ENCODE measurements at regions not wholly inside any gene's neighbourhood (a gene's known extent, or its start where the extent isn't known, plus 50 kb on each side); places are given as distances from the start of the nearest gene placed in this dataset.

GRCh38 chr2:177029901-177030300 is 182.7 kb upstream of the HNRNPA3 start:
- Mint-ChIP-seq H3K27ac (ENCODE audit: unreplicated experiment) (no peak overlapping the region), H3K4me1 (ENCODE audit: low read depth, unreplicated experiment) (no peaks in the 10 kb centered on the region), H3K36me3 (ENCODE audit: insufficient read depth, unreplicated experiment) (no peaks in the 10 kb centered on the region), H3K9me3 (ENCODE audit: unreplicated experiment) (no peaks in the 10 kb centered on the region), H3K27me3 (ENCODE audit: insufficient read depth, unreplicated experiment) (peaks cover 20% of the 10 kb centered on the region), H3K4me3 (ENCODE audit: unreplicated experiment) (no peak overlapping the region)
- intact Hi-C loops (cut with micrococcal nuclease; ENCODE audit: unreplicated experiment), result loop anchor here (1.0 kb wide), 1 partner anchor 117 kb away; no protein-coding TSS in a partner anchor
- no peaks in the 10 kb centered on the region for H3K36me3 ChIP-seq (ENCODE audit: control insufficient read depth, insufficient read depth, low read length)
- 0 out of 2 replicates have a peak, but pooled peaks cover 1% of the 10 kb centered on the region for H3K27me3 ChIP-seq (replicated peaks; ENCODE audit: control insufficient read depth, insufficient read depth, low read length)
- no TSS peak for BruUV-seq (replicated peaks)
- no peak for TF ChIP-seq CTCF (IDR thresholded peaks at IDR 0.05; ENCODE audit: insufficient read depth in 1 of 2, low read depth in 1 of 2, low read length in 1 of 2, severe bottlenecking in 1 of 2, unreplicated experiment in 1 of 2)
- POLR2A ChIA-PET, result no interaction called here
- CTCF ChIA-PET, result no interaction called here
- DNase-seq, result no peak
- H3K4me1 ChIP-seq, result no peaks in the 10 kb centered on the region
- H3K4me3 ChIP-seq (ENCODE audit: low read depth, low read length), result no peak overlapping the region
- no peaks in the 10 kb centered on the region for H3K9me3 ChIP-seq

GRCh38 chr2:177030451-177031105 is 182.0 kb upstream of the HNRNPA3 start:
- Mint-ChIP-seq H3K27me3 (ENCODE audit: insufficient read depth, unreplicated experiment) (peaks cover 20% of the 10 kb centered on the region), H3K4me1 (ENCODE audit: low read depth, unreplicated experiment) (no peaks in the 10 kb centered on the region), H3K36me3 (ENCODE audit: insufficient read depth, unreplicated experiment) (no peaks in the 10 kb centered on the region), H3K4me3 (ENCODE audit: unreplicated experiment) (no peak overlapping the region), H3K9me3 (ENCODE audit: unreplicated experiment) (no peaks in the 10 kb centered on the region), H3K27ac (ENCODE audit: unreplicated experiment) (no peak overlapping the region)
- Histone ChIP-seq H3K9me3 (no peaks in the 10 kb centered on the region), H3K36me3 (ENCODE audit: control insufficient read depth, insufficient read depth, low read length) (no peaks in the 10 kb centered on the region), H3K4me1 (no peaks in the 10 kb centered on the region), H3K27me3 (replicated peaks; ENCODE audit: control insufficient read depth, insufficient read depth, low read length) (no peaks in the 10 kb centered on the region), H3K4me3 (ENCODE audit: low read depth, low read length) (no peak overlapping the region)
- ChIA-PET POLR2A (no interaction called here), CTCF (no interaction called here)
- BruUV-seq (replicated peaks), result no TSS peak
- intact Hi-C loops (cut with micrococcal nuclease; ENCODE audit: unreplicated experiment), result no loop called here
- no peak for DNase-seq
- TF ChIP-seq CTCF (IDR thresholded peaks at IDR 0.05; ENCODE audit: insufficient read depth in 1 of 2, low read depth in 1 of 2, low read length in 1 of 2, severe bottlenecking in 1 of 2, unreplicated experiment in 1 of 2), result no peak

- no peaks in the 10 kb centered on the region for H3K4me1 Mint-ChIP-seq (ENCODE audit: low read depth, unreplicated experiment)
- H3K4me3 Mint-ChIP-seq (ENCODE audit: unreplicated experiment), result no peak overlapping the region
- TF ChIP-seq CTCF (IDR thresholded peaks at IDR 0.05; ENCODE audit: insufficient read depth in 1 of 2, low read depth in 1 of 2, low read length in 1 of 2, severe bottlenecking in 1 of 2, unreplicated experiment in 1 of 2), result no peak
- H3K27me3 ChIP-seq (replicated peaks; ENCODE audit: control insufficient read depth, insufficient read depth, low read length), result no peaks in the 10 kb centered on the region
- no peaks in the 10 kb centered on the region for H3K4me1 ChIP-seq
- no peak for DNase-seq
- H3K27me3 Mint-ChIP-seq (ENCODE audit: insufficient read depth, unreplicated experiment), result peaks cover 20% of the 10 kb centered on the region
- no peak overlapping the region for H3K27ac Mint-ChIP-seq (ENCODE audit: unreplicated experiment)
- H3K9me3 Mint-ChIP-seq (ENCODE audit: unreplicated experiment), result no peaks in the 10 kb centered on the region
- intact Hi-C loops (cut with micrococcal nuclease; ENCODE audit: unreplicated experiment), result no loop called here
- no peaks in the 10 kb centered on the region for H3K36me3 Mint-ChIP-seq (ENCODE audit: insufficient read depth, unreplicated experiment)
- ChIA-PET POLR2A (no interaction called here), CTCF (no interaction called here)
- no peaks in the 10 kb centered on the region for H3K9me3 ChIP-seq
- H3K36me3 ChIP-seq (ENCODE audit: control insufficient read depth, insufficient read depth, low read length), result no peaks in the 10 kb centered on the region
- no TSS peak for BruUV-seq (replicated peaks)
- H3K4me3 ChIP-seq (ENCODE audit: low read depth, low read length), result no peak overlapping the region
These were observed 181.0 kb upstream of the HNRNPA3 start for GRCh38 chr2:177031438-177032180.

Data from Caco-2 (cell line).